Hematopoietic multipotent progenitor cell treated with erythropoietin and hydrocortisone succinate and interleukin-3 and kit ligand, for 15 days (in vitro differentiated cells): ENCODE measurements at regions not wholly inside any gene's neighbourhood (a gene's known extent, or its start where the extent isn't known, plus 50 kb on each side); places are given as distances from the start of the nearest gene placed in this dataset.
"Not testable (repeated sequence)": the region's sequence is repeated elsewhere in the genome, so short reads cannot be mapped to it uniquely, and the experiment has no call there.

Source experiments
- DNase-seq: peaks from one replicate; pipeline ENCODE4 v3.0.0-alpha.2; 2015; ENCODE audit warnings: low spot score

- not testable (repeated sequence) for DNase-seq
These were observed 62.2 kb upstream of the FBXL17 start for GRCh38 chr5:108444130-108444529.

- not testable (repeated sequence) for DNase-seq
These were observed 60.3 kb upstream of the FBXL17 start for GRCh38 chr5:108442063-108442651.

- DNase-seq, result no peak
These were observed 55.5 kb upstream of the FBXL17 start for GRCh38 chr5:108437425-108437824.

- DNase-seq, result no peak
These were observed 54.8 kb upstream of the FBXL17 start for GRCh38 chr5:108436696-108437095.

- no peak for DNase-seq
These were observed 51.7 kb upstream of the FBXL17 start for GRCh38 chr5:108433600-108433999.

- DNase-seq, result no peak
These were observed 50.1 kb upstream of the FBXL17 start for GRCh38 chr5:108432024-108432423.
